Cardiac muscle cell (in vitro differentiated cells and primary cell): ENCODE measurements at regions not wholly inside any gene's neighbourhood (a gene's known extent, or its start where the extent isn't known, plus 50 kb on each side); places are given as distances from the start of the nearest gene placed in this dataset.

ENCODE experiments used
- DNase-seq, 2 donors: peaks; one replicate each; pipeline versions ENCODE4 v3.0.0 to v3.0.0-alpha.2; 2010 to 2017; ENCODE audit warnings: low read depth in 1 of 2, low spot score in 1 of 2
- H3K27ac ChIP-seq: fragments of 200-600 bp; sonication (generic); 2 replicates; pipeline ENCODE4 v1.5.1; 2016
- H3K27me3 ChIP-seq: fragments of 200-600 bp; sonication (generic); 2 replicates; pipeline ENCODE4 v1.6.0; 2016; ENCODE audit warnings: control low read depth
- H3K36me3 ChIP-seq: fragments of 200-600 bp; sonication (generic); 2 replicates; pipeline ENCODE4 v1.5.1; 2016; ENCODE audit warnings: control low read depth
- H3K4me1 ChIP-seq: fragments of 200-600 bp; sonication (generic); 2 replicates; pipeline ENCODE4 v1.8.1; 2017; ENCODE audit warnings: low read depth, mild to moderate bottlenecking, mixed run types
- H3K4me3 ChIP-seq: fragments of 200-600 bp; sonication (generic); 2 replicates; pipeline ENCODE4 v1.5.1; 2016; ENCODE audit warnings: mild to moderate bottlenecking
- H3K9me3 ChIP-seq: fragments of 200-600 bp; sonication (generic); 2 replicates; pipeline ENCODE4 v1.5.1; 2017; ENCODE audit warnings: low read depth, mild to moderate bottlenecking, control low read depth
- TF ChIP-seq, protein P1 (sequence below): IDR thresholded peaks from 2 replicates; pipeline ENCODE4 v1.5.1; 2012; ENCODE audit warnings: low read depth, mild to moderate bottlenecking, low read length

DNA sequence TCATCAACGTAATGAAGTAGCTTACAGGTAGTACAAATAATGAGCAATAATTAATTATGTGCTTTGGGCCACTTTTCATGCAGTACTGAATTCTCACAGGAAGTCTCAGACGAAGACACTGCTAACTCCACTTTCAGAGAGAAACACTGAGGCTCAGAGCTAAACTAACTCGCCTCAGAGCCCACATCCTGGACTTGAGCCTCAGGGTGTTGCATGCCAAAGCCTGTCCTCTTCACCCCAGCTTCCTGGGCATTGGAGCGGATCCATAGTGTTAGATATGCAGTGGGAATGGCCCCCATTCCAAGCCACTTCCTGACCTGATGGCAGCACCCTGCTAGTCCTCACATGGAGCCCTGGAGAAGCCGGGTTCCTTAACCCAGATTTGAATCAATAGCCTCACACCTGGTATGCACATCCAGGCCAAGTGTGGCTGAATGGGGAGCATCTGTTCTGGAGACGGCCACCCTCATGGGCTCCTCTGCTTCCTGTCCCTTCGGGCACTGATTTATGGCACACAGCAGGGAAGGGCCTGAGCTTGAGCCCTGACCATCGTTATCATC, 265.1 kb upstream of the ZNF32 start:
- Histone ChIP-seq H3K4me1 (peaks cover 3% of the 10 kb centered on the region), H3K27me3 (no peaks in the 10 kb centered on the region), H3K9me3 (no peaks in the 10 kb centered on the region), H3K27ac (no peak overlapping the region), H3K36me3 (no peaks in the 10 kb centered on the region), H3K4me3 (no peak overlapping the region)
- TF ChIP-seq, protein P1, sequence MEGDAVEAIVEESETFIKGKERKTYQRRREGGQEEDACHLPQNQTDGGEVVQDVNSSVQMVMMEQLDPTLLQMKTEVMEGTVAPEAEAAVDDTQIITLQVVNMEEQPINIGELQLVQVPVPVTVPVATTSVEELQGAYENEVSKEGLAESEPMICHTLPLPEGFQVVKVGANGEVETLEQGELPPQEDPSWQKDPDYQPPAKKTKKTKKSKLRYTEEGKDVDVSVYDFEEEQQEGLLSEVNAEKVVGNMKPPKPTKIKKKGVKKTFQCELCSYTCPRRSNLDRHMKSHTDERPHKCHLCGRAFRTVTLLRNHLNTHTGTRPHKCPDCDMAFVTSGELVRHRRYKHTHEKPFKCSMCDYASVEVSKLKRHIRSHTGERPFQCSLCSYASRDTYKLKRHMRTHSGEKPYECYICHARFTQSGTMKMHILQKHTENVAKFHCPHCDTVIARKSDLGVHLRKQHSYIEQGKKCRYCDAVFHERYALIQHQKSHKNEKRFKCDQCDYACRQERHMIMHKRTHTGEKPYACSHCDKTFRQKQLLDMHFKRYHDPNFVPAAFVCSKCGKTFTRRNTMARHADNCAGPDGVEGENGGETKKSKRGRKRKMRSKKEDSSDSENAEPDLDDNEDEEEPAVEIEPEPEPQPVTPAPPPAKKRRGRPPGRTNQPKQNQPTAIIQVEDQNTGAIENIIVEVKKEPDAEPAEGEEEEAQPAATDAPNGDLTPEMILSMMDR, result no peak
- no peak for DNase-seq

DNA sequence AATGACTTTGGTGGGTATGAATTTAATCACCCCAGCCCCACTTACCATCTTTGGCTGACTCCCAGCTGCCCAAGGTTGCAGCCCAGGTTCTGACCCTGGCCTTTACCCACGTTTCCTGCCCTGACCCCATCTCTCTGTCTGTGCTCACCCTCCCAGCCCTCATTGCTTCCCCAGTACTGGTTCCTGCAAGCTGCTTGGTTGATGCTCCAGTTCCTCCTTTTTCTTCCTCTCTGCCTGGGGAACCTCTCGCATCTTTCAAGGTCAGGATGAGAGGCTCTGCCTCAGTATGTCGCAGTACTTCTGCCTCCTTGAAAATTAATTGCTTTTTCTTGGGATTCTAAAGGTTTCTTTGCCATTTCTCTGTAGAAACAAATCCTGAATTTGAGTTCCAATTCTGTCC, 263.8 kb upstream of the ZNF32 start:
- Histone ChIP-seq H3K9me3 (no peaks in the 10 kb centered on the region), H3K36me3 (no peaks in the 10 kb centered on the region), H3K27me3 (no peaks in the 10 kb centered on the region), H3K4me1 (peaks cover 3% of the 10 kb centered on the region), H3K4me3 (no peak overlapping the region), H3K27ac (no peak overlapping the region)
- TF ChIP-seq, protein P1, result no peak
- DNase-seq, result no peak

DNA sequence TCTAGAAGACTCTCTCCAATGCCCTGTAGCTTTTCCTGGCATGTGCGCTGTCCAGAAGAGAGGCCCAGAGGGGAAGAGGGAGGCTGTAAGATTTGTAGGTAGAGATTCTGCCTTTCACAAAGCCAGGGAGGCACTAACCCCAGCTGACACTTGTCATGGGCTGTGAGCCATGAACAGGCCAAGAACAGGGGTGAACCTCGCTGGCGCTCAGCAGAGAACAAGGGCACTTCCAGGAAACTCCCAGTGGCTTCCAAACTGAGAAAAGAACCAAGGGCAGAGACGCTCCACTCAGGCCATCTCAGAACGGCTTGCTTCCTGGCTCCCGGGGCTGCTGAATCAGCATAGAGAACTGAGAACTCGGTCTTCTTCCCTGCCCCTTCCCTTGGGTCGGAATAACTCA, 257.8 kb upstream of the ZNF32 start:
- H3K27ac ChIP-seq, result no peak overlapping the region

DNA sequence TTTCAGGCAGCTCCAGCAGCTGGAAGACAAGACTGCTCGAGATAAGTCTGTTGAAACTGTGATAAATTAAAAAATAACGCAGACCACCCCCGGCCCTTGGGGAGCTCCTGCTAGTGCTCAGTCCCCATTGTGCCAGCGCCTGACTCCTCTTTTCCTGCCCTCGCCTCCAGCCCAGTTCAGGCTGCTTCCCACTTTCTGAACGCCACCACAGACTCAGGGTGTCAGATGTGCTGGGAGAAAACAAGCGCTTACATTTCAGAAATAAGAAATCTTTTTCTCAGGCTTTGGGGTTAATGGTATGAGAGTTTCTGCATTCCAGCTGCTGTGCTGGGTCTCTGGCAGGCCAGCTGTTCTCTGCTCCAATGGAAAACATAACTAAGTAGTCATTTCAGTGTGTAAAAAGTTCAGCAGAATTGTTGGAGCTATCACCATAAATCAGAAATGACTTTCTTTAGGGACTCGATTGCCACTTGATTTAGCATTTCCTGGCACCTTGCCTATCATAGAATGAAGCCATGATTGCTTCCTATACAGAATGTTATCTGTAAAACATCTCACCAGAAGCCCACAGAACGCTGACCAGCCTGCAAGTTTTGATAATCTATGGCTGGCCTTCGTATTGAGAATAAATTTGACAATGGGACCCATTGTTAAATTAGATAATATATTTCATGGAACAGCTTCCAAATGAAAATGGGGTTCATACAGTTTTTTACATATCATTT, 257.0 kb upstream of the ZNF32 start:
- no peaks in the 10 kb centered on the region for H3K27me3 ChIP-seq
- no peak overlapping the region for H3K4me3 ChIP-seq
- H3K4me1 ChIP-seq, result peaks cover 3% of the 10 kb centered on the region
- no peaks in the 10 kb centered on the region for H3K36me3 ChIP-seq
- no peaks in the 10 kb centered on the region for H3K9me3 ChIP-seq
- TF ChIP-seq, protein P1, result no peak
- H3K27ac ChIP-seq, result no peak overlapping the region
- DNase-seq, result peak in 1 of 2 donors; percentile 87

More for the DNA sequence above, 257.8 kb upstream of the ZNF32 start:
- H3K9me3 ChIP-seq, result no peaks in the 10 kb centered on the region
- peak in 1 of 2 donors; percentile 28 for DNase-seq
- TF ChIP-seq, protein P1, result no peak
- no peak overlapping the region for H3K4me3 ChIP-seq
- no peaks in the 10 kb centered on the region for H3K36me3 ChIP-seq
- peaks cover 3% of the 10 kb centered on the region for H3K4me1 ChIP-seq
- H3K27me3 ChIP-seq, result no peaks in the 10 kb centered on the region

GRCh38 chr10:43904844-43905243, 256.2 kb upstream of the ZNF32 start:
- Histone ChIP-seq H3K9me3 (no peaks in the 10 kb centered on the region), H3K4me1 (no peaks in the 10 kb centered on the region), H3K4me3 (no peak overlapping the region), H3K27ac (no peak overlapping the region), H3K27me3 (no peaks in the 10 kb centered on the region), H3K36me3 (no peaks in the 10 kb centered on the region)
- peak in 1 of 2 donors; percentile 47 for DNase-seq
- TF ChIP-seq, protein P1, result no peak
